ENCODE measurements at regions not wholly inside any gene's neighbourhood (a gene's known extent, or its start where the extent isn't known, plus 50 kb on each side); places are given as distances from the start of the nearest gene placed in this dataset.

DNA sequence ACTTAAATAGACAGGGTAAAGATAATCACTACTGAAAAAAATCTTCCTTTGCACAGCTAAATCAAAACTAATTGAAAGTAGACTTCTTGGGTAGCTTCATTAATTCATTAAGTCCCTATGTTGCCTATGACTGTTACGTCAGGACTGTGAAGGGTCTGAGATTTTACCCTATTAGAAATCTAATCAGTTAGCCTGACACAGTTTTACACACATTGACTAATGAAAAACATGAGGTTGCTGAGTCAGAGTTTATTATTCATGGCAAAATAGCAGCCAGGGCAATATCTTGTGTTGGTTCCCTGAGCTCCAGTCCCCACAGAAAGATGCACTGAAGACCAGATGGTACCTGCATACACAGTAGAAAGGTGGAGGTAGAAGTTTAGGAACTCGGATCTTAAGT lies 262.5 kb upstream of the ZP4 start:
- Mint-ChIP-seq H3K27me3 (no peaks in the 10 kb centered on the region), H3K4me3 (no peak overlapping the region), H3K9me3 (ENCODE audit: insufficient read depth) (peaks cover 3% of the 10 kb centered on the region), H3K4me1 (no peaks in the 10 kb centered on the region), H3K27ac (no peak overlapping the region)
- ATAC-seq (ENCODE audit: low read depth) (no peak), DNase-seq (no peak)
- Histone ChIP-seq H3K79me2 (ENCODE audit: control insufficient read depth, insufficient read depth, low read length) (no peaks in the 10 kb centered on the region), H2AFZ (ENCODE audit: insufficient read depth, low read depth, low read length, poor library complexity, severe bottlenecking) (no peak overlapping the region), H4K20me1 (ENCODE audit: control insufficient read depth, insufficient read depth, low read length, poor library complexity, severe bottlenecking) (no peaks in the 10 kb centered on the region), H3K27ac (ENCODE audit: low read length in 2 of 2) (no peak overlapping the region), H3K9ac (ENCODE audit: low read length) (no peak overlapping the region), H3K27me3 (replicated peaks in 1 of 4; ENCODE audit: control extremely low read depth in 1 of 4, control insufficient read depth in 3 of 4, insufficient read depth in 4 of 4, low read length in 3 of 4) (no peaks in the 10 kb centered on the region), H3K4me1 (ENCODE audit: control insufficient read depth in 2 of 2, insufficient read depth in 2 of 2, low read length in 2 of 2) (no peaks in the 10 kb centered on the region), H3K36me3 (replicated peaks in 1 of 2; ENCODE audit: control extremely low read depth in 1 of 2, control insufficient read depth in 1 of 2, extremely low read depth in 1 of 2, insufficient read depth in 2 of 2, low read length in 1 of 2) (no peaks in the 10 kb centered on the region), H3K9me3 (ENCODE audit: control extremely low read depth in 1 of 3, control insufficient read depth in 2 of 3, insufficient read depth in 1 of 3, low read length in 2 of 3) (no peaks in the 10 kb centered on the region), H3K4me3 (ENCODE audit: control extremely low read depth in 1 of 5, extremely low read depth in 1 of 5, insufficient read depth in 1 of 5, low read depth in 2 of 5, low read length in 4 of 5) (no peak overlapping the region), H3K4me2 (replicated peaks; ENCODE audit: low read depth, low read length, poor library complexity, severe bottlenecking) (no peak overlapping the region)
- POLR2A ChIA-PET = no interaction called here
- WGBS (ENCODE audit: insufficient coverage) = no CpG with 5 or more reads among the region's 2 CpGs
- intact Hi-C loops (cut with micrococcal nuclease) = no loop called here
- TF ChIP-seq, protein P1, sequence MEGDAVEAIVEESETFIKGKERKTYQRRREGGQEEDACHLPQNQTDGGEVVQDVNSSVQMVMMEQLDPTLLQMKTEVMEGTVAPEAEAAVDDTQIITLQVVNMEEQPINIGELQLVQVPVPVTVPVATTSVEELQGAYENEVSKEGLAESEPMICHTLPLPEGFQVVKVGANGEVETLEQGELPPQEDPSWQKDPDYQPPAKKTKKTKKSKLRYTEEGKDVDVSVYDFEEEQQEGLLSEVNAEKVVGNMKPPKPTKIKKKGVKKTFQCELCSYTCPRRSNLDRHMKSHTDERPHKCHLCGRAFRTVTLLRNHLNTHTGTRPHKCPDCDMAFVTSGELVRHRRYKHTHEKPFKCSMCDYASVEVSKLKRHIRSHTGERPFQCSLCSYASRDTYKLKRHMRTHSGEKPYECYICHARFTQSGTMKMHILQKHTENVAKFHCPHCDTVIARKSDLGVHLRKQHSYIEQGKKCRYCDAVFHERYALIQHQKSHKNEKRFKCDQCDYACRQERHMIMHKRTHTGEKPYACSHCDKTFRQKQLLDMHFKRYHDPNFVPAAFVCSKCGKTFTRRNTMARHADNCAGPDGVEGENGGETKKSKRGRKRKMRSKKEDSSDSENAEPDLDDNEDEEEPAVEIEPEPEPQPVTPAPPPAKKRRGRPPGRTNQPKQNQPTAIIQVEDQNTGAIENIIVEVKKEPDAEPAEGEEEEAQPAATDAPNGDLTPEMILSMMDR (IDR thresholded peaks at IDR 0.05) = no peak
- TF ChIP-seq EZH2 (IDR thresholded peaks at IDR 0.05; ENCODE audit: borderline replicate concordance, insufficient read depth, low read depth, low read length, poor library complexity, severe bottlenecking) = no peak
- CTCF ChIA-PET = no interaction called here

DNA sequence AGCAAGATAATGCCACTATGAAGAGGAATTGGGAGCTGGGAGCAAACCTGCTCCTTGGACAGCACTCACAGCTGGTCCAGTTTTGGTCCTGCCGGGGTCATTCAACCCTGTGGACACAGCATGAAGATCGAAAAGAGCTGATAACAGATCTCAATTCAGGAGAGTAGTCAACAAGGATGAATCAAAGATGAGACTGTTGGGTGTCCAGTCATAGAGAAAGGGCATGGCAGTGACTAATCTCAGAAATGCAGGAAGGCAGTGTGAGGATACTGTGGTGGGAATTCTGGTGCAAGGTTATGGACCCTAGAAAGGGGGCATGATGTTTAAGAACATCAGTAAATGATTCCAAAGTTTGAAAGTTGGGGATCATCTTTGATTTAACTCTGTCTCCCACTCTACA lies 261.4 kb upstream of the ZP4 start:
- POLR2A ChIA-PET = no interaction called here
- no peaks in the 10 kb centered on the region for H3K79me2 ChIP-seq (ENCODE audit: control insufficient read depth, insufficient read depth, low read length)
- intact Hi-C loops (cut with micrococcal nuclease) = no loop called here
- H3K9me3 ChIP-seq (ENCODE audit: control extremely low read depth in 1 of 3, control insufficient read depth in 2 of 3, insufficient read depth in 1 of 3, low read length in 2 of 3) = no peaks in the 10 kb centered on the region
- no peak overlapping the region for H3K4me3 Mint-ChIP-seq
- H3K4me1 ChIP-seq (ENCODE audit: control insufficient read depth in 2 of 2, insufficient read depth in 2 of 2, low read length in 2 of 2) = no peaks in the 10 kb centered on the region
- no peak overlapping the region for H2AFZ ChIP-seq (ENCODE audit: insufficient read depth, low read depth, low read length, poor library complexity, severe bottlenecking)
- DNase-seq (no peak), ATAC-seq (ENCODE audit: low read depth) (no peak)
- H3K27me3 ChIP-seq (replicated peaks in 1 of 4; ENCODE audit: control extremely low read depth in 1 of 4, control insufficient read depth in 3 of 4, insufficient read depth in 4 of 4, low read length in 3 of 4) = no peaks in the 10 kb centered on the region
- no peak overlapping the region for H3K4me3 ChIP-seq (ENCODE audit: control extremely low read depth in 1 of 5, extremely low read depth in 1 of 5, insufficient read depth in 1 of 5, low read depth in 2 of 5, low read length in 4 of 5)
- no peak overlapping the region for H3K27ac ChIP-seq (ENCODE audit: low read length in 2 of 2)
- no peak overlapping the region for H3K9ac ChIP-seq (ENCODE audit: low read length)
- H3K27ac Mint-ChIP-seq = no peak overlapping the region
- no peaks in the 10 kb centered on the region for H3K27me3 Mint-ChIP-seq
- WGBS (ENCODE audit: insufficient coverage) = 85% methylated on average over 2 of the region's 2 CpGs
- H4K20me1 ChIP-seq (ENCODE audit: control insufficient read depth, insufficient read depth, low read length, poor library complexity, severe bottlenecking) = no peaks in the 10 kb centered on the region
- H3K36me3 ChIP-seq (replicated peaks in 1 of 2; ENCODE audit: control extremely low read depth in 1 of 2, control insufficient read depth in 1 of 2, extremely low read depth in 1 of 2, insufficient read depth in 2 of 2, low read length in 1 of 2) = no peaks in the 10 kb centered on the region
- CTCF ChIA-PET = no interaction called here
- no peak overlapping the region for H3K4me2 ChIP-seq (replicated peaks; ENCODE audit: low read depth, low read length, poor library complexity, severe bottlenecking)
- TF ChIP-seq EZH2 (IDR thresholded peaks at IDR 0.05; ENCODE audit: borderline replicate concordance, insufficient read depth, low read depth, low read length, poor library complexity, severe bottlenecking) = no peak
- TF ChIP-seq, protein P1 (IDR thresholded peaks at IDR 0.05) = no peak
- peaks cover 3% of the 10 kb centered on the region for H3K9me3 Mint-ChIP-seq (ENCODE audit: insufficient read depth)
- H3K4me1 Mint-ChIP-seq = no peaks in the 10 kb centered on the region

All from B cell (primary cell).